ENCODE measurements at regions not wholly inside any gene's neighbourhood (a gene's known extent, or its start where the extent isn't known, plus 50 kb on each side); places are given as distances from the start of the nearest gene placed in this dataset.

GRCh38 chr12:123094349-123095077 is 56.4 kb downstream of the PITPNM2 start (continued):
- TF ChIP-seq UBTF (CRISPR knock-in tag; IDR thresholded peaks at IDR 0.05) (no peak), GFI1 (CRISPR knock-in tag; IDR thresholded peaks at IDR 0.05; ENCODE audit: borderline replicate concordance) (no peak), SMYD3 (CRISPR knock-in tag; IDR thresholded peaks at IDR 0.05) (no peak), ZNF326 (CRISPR knock-in tag; IDR thresholded peaks at IDR 0.05; ENCODE audit: borderline replicate concordance) (no peak), THAP8 (CRISPR knock-in tag; IDR thresholded peaks at IDR 0.05; ENCODE audit: borderline replicate concordance) (no peak), ZNF761 (CRISPR knock-in tag; conservative IDR thresholded peaks at IDR 0.05) (no peak), CBX1 (IDR thresholded peaks at IDR 0.05; ENCODE audit: low read depth) (no peak), SNAI1 (CRISPR knock-in tag; IDR thresholded peaks at IDR 0.05; ENCODE audit: borderline replicate concordance) (no peak), AFF4 (CRISPR knock-in tag; IDR thresholded peaks at IDR 0.05) (no peak), ZNF720 (CRISPR knock-in tag; IDR thresholded peaks at IDR 0.05) (no peak), CC2D1A (CRISPR knock-in tag; IDR thresholded peaks at IDR 0.05) (no peak), TCF12 (IDR thresholded peaks at IDR 0.05) (no peak), TCF12 (CRISPR knock-in tag; IDR thresholded peaks at IDR 0.05) (no peak), REL (CRISPR knock-in tag; conservative IDR thresholded peaks at IDR 0.05) (no peak), ZBTB4 (CRISPR knock-in tag; IDR thresholded peaks at IDR 0.05; ENCODE audit: borderline replicate concordance) (no peak), ZFP36 (IDR thresholded peaks at IDR 0.05; ENCODE audit: borderline replicate concordance, low read depth, low read length, partially characterized antibody) (no peak), CCDC6 (CRISPR knock-in tag; IDR thresholded peaks at IDR 0.05) (0 out of 2 replicates have a peak, but pooled peaks have one; percentile 49), ZNF121 (CRISPR knock-in tag; IDR thresholded peaks at IDR 0.05) (no peak)

All from HepG2 (cell line).